Mesendoderm (in vitro differentiated cells): ENCODE measurements at regions not wholly inside any gene's neighbourhood (a gene's known extent, or its start where the extent isn't known, plus 50 kb on each side); places are given as distances from the start of the nearest gene placed in this dataset.
A peak's percentile ranks its signal among the peaks of the same experiment; 100 is the strongest.

Source experiments
- DNase-seq: peaks from one replicate; pipeline ENCODE4 v3.0.0; 2013
- H2AK5ac ChIP-seq: 2 replicates; pipeline ENCODE4 v1.6.1; 2013; ENCODE audit warnings: low read length, inconsistent platforms
- H2BK120ac ChIP-seq: 2 replicates; pipeline ENCODE4 v1.6.1; 2013; ENCODE audit warnings: low read depth, mild to moderate bottlenecking, low read length, moderate library complexity, mixed read lengths
- H2BK15ac ChIP-seq: replicated peaks from 2 replicates; pipeline ENCODE4 v1.6.1; 2013; ENCODE audit warnings: low read depth, mild to moderate bottlenecking, moderate library complexity
- H2BK5ac ChIP-seq: 2 replicates; pipeline ENCODE4 v1.6.1; 2013; ENCODE audit warnings: low read length, inconsistent platforms
- H3K18ac ChIP-seq: 2 replicates; pipeline ENCODE4 v1.6.1; 2013; ENCODE audit warnings: mild to moderate bottlenecking, low read length, mixed read lengths
- H3K23ac ChIP-seq: one replicate; pipeline ENCODE4 v1.6.1; 2013; ENCODE audit warnings: low read length
- H3K27ac ChIP-seq: 2 replicates; pipeline ENCODE4 v1.5.1; 2013; ENCODE audit warnings: low read depth, mild to moderate bottlenecking, inconsistent platforms, low read length, moderate library complexity
- H3K27me3 ChIP-seq: 2 replicates; pipeline ENCODE4 v1.6.1; 2013; ENCODE audit warnings: low read length, control low read depth, mild to moderate bottlenecking, inconsistent platforms; ENCODE audit not compliant: insufficient read depth, poor library complexity
- H3K36me3 ChIP-seq: 2 replicates; pipeline ENCODE4 v1.6.1; 2013; ENCODE audit warnings: low read length, inconsistent platforms; ENCODE audit not compliant: control insufficient read depth, insufficient read depth
- H3K4ac ChIP-seq: one replicate; pipeline ENCODE4 v1.6.1; 2013; ENCODE audit warnings: low read depth, mild to moderate bottlenecking, low read length, moderate library complexity
- H3K4me1 ChIP-seq: 2 replicates; pipeline ENCODE4 v1.6.1; 2013; ENCODE audit warnings: low read depth, low read length, inconsistent platforms; ENCODE audit not compliant: control insufficient read depth
- H3K4me2 ChIP-seq: 2 replicates; pipeline ENCODE4 v1.6.1; 2013; ENCODE audit warnings: low read length
- H3K4me3 ChIP-seq: 2 replicates; pipeline ENCODE4 v1.5.1; 2013; ENCODE audit warnings: mild to moderate bottlenecking, low read length
- H3K56ac ChIP-seq: one replicate; pipeline ENCODE4 v1.6.1; 2013; ENCODE audit warnings: low read length
- H3K79me1 ChIP-seq: 2 replicates; pipeline ENCODE4 v1.6.1; 2013; ENCODE audit warnings: low read length, inconsistent platforms
- H3K79me2 ChIP-seq: 2 replicates; pipeline ENCODE4 v1.6.1; 2013; ENCODE audit warnings: mild to moderate bottlenecking, low read length; ENCODE audit not compliant: control insufficient read depth, insufficient read depth
- H3K9ac ChIP-seq: 2 replicates; pipeline ENCODE4 v1.6.1; 2013; ENCODE audit warnings: low read length, inconsistent platforms
- H4K5ac ChIP-seq: one replicate; pipeline ENCODE4 v1.6.1; 2013; ENCODE audit warnings: low read length
- H4K8ac ChIP-seq: one replicate; pipeline ENCODE4 v1.6.1; 2013; ENCODE audit warnings: low read depth, mild to moderate bottlenecking, control low read depth, low read length, moderate library complexity
- WGBS: extraction: QIAGEN DNeasy Blood & Tissue Kit; methylation state at CpG from one replicate; pipeline ENCODE4 v1.1.7; 2013; ENCODE audit warnings: low lambda C conversion rate, missing lambda C conversion rate; ENCODE audit not compliant: insufficient coverage; ENCODE audit errors: extremely low coverage; 5-methylcytosine and 5-hydroxymethylcytosine counted together

DNA sequence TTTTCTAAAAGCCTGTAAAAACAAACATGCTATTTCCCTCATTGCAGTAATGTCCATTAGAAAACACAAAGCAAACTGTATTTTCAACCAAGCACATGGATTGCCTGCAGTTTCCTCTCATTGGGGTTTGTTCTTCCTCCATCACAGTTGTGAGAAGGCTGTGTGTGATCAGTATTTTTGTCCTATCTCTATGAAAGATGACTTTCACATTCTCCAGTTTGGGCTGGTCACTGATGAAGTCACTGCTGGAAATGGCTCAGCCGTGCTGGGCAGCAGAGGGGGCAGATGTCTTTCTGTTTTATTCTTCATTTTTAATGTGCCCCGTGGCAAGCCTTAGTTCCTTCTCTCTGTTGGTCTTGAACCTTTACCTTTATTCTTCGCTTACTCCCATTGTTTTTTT, 288.9 kb upstream of the MPDZ start:
- Histone ChIP-seq H3K4me3 (peak overlapping the region; percentile 51), H4K8ac (no peak overlapping the region), H3K79me1 (no peaks in the 10 kb centered on the region), H3K4me1 (no peaks in the 10 kb centered on the region), H2BK5ac (no peak overlapping the region), H3K79me2 (no peaks in the 10 kb centered on the region), H3K56ac (peak overlapping the region; percentile 30), H3K23ac (no peak overlapping the region), H3K4me2 (peak overlapping the region; percentile 64), H3K9ac (peak overlapping the region; percentile 48), H3K36me3 (no peaks in the 10 kb centered on the region), H3K18ac (no peak overlapping the region), H3K27ac (no peak overlapping the region), H2AK5ac (no peak overlapping the region), H3K27me3 (no peaks in the 10 kb centered on the region), H4K5ac (no peak overlapping the region), H2BK15ac (no peak overlapping the region), H2BK120ac (no peak overlapping the region), H3K4ac (no peak overlapping the region)
- no peak for DNase-seq
- no CpG with 5 or more reads among the region's 3 CpGs for WGBS

DNA sequence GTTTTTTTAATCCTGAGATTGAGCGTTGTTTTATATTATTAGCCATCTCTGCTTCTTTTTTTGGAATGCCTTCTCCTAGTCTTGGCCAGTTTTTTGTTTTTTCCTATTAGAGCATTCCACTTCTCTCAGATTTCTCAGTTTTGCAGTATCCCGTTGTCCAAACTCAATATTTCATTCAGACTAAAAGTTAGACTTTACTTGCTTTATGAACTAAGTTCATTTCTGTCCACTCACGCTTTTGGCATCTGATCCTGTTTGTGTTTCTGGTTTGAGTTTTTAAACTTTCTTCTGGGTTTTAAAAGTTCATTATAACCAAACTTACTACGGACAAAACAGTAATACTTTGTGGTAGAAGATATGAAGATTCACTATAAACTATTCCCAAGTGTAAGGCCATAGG, 288.3 kb upstream of the MPDZ start:
- Histone ChIP-seq H4K8ac (no peak overlapping the region), H2BK5ac (no peak overlapping the region), H2BK120ac (no peak overlapping the region), H3K56ac (no peak overlapping the region), H2AK5ac (no peak overlapping the region), H3K36me3 (no peaks in the 10 kb centered on the region), H3K23ac (no peak overlapping the region), H3K4me1 (no peaks in the 10 kb centered on the region), H3K18ac (no peak overlapping the region), H4K5ac (no peak overlapping the region), H3K79me2 (no peaks in the 10 kb centered on the region), H3K27ac (no peak overlapping the region), H2BK15ac (no peak overlapping the region), H3K4me2 (no peak overlapping the region), H3K4ac (no peak overlapping the region), H3K79me1 (no peaks in the 10 kb centered on the region), H3K4me3 (no peak overlapping the region), H3K27me3 (no peaks in the 10 kb centered on the region), H3K9ac (no peak overlapping the region)
- no peak for DNase-seq
- no CpG with 5 or more reads among the region's 4 CpGs for WGBS

DNA sequence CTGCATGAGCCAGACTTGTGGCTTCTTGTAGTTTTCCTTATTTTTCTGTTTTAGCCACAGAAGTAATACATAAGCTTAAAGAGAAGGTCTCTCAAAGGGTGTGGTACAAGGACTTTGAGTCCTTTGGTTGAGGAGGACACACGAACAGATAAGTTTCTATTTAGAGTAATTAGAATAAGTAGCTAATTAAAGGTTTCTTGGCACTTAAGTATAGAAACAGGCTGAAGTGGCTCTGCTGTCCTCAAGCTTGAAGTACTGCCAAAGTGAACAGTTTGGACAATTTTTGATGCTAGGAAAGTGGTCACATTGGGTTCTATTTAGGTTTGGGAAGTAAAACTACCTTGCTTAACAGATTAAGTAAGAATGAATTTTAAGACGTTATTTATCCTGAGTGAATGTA, 278.3 kb upstream of the MPDZ start:
- H3K4me1 ChIP-seq: no peaks in the 10 kb centered on the region
- WGBS: no CpG with 5 or more reads among the region's 2 CpGs
- H4K5ac ChIP-seq: no peak overlapping the region

DNA sequence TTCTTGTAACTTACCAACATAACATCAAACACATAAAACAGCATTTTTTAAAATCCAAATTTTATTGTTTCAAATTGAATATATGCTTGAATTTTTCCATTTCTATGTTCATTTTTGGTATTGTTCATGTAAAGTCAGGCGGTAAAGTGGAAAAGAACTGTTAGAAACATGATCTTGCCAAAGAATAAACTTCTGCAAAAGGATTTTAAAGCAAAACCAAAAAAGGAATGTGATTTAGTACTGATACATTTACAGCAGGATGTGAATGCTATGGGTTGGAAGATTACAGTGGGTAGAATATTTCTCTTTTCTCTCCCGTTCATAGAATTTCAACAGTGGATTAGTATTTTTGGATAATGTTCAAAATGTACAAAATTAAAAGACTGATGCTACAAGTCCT, 277.2 kb upstream of the MPDZ start:
- Histone ChIP-seq H3K4me2 (no peak overlapping the region), H3K9ac (no peak overlapping the region), H2AK5ac (no peak overlapping the region), H3K4me3 (no peak overlapping the region), H3K27ac (no peak overlapping the region), H3K79me2 (no peaks in the 10 kb centered on the region), H4K8ac (no peak overlapping the region), H3K79me1 (no peaks in the 10 kb centered on the region), H2BK5ac (no peak overlapping the region), H3K36me3 (no peaks in the 10 kb centered on the region), H3K4ac (no peak overlapping the region), H3K4me1 (no peaks in the 10 kb centered on the region), H4K5ac (no peak overlapping the region), H3K18ac (no peak overlapping the region), H2BK120ac (no peak overlapping the region), H2BK15ac (no peak overlapping the region), H3K56ac (no peak overlapping the region), H3K27me3 (no peaks in the 10 kb centered on the region), H3K23ac (no peak overlapping the region)
- WGBS: no CpG with 5 or more reads among the region's 2 CpGs
- DNase-seq: no peak

More for the DNA sequence above, 278.3 kb upstream of the MPDZ start:
- Histone ChIP-seq H2BK15ac (no peak overlapping the region), H2AK5ac (no peak overlapping the region), H2BK5ac (no peak overlapping the region), H3K23ac (no peak overlapping the region), H3K79me1 (no peaks in the 10 kb centered on the region), H3K4ac (no peak overlapping the region), H3K18ac (no peak overlapping the region), H4K8ac (no peak overlapping the region), H3K27ac (no peak overlapping the region), H3K27me3 (no peaks in the 10 kb centered on the region), H3K36me3 (no peaks in the 10 kb centered on the region), H2BK120ac (no peak overlapping the region), H3K79me2 (no peaks in the 10 kb centered on the region), H3K9ac (no peak overlapping the region), H3K56ac (no peak overlapping the region), H3K4me3 (no peak overlapping the region), H3K4me2 (no peak overlapping the region)
- DNase-seq: no peak

- Histone ChIP-seq H2BK15ac (no peak overlapping the region), H3K27ac (no peak overlapping the region), H3K4ac (no peak overlapping the region), H3K9ac (no peak overlapping the region), H3K4me3 (no peak overlapping the region), H3K4me2 (no peak overlapping the region), H2BK120ac (no peak overlapping the region), H3K36me3 (no peaks in the 10 kb centered on the region), H3K23ac (no peak overlapping the region), H3K4me1 (no peaks in the 10 kb centered on the region), H4K5ac (no peak overlapping the region), H3K79me1 (no peaks in the 10 kb centered on the region), H3K79me2 (no peaks in the 10 kb centered on the region), H3K18ac (no peak overlapping the region), H3K56ac (no peak overlapping the region), H2AK5ac (no peak overlapping the region), H3K27me3 (no peaks in the 10 kb centered on the region), H4K8ac (no peak overlapping the region), H2BK5ac (no peak overlapping the region)
- no CpG with 5 or more reads among the region's 5 CpGs for WGBS
- DNase-seq: no peak
These were observed 276.6 kb upstream of the MPDZ start for GRCh38 chr9:13555989-13556500.

DNA sequence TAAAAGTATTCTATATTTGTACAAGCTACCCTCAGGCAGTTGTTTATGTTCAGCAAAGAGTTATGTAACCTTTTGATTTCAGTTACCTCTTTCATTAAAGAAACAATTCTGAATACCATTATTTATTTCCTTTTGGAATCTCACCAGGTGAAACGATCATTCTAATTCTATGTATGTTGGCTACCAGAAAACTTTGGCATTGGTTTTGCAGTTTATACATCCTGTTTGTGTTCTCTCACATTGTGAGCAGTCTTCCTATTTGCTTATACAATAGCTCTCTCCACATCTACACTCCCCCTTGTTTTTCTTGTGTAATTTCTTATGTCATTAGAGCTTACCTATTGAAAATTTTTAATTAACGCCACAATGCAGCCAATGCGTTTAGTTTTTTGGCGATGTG, 276.0 kb upstream of the MPDZ start:
- Histone ChIP-seq H2AK5ac (no peak overlapping the region), H4K5ac (no peak overlapping the region), H3K4ac (no peak overlapping the region), H4K8ac (no peak overlapping the region), H2BK120ac (no peak overlapping the region), H2BK5ac (no peak overlapping the region), H3K27ac (no peak overlapping the region), H3K4me3 (no peak overlapping the region), H3K9ac (no peak overlapping the region), H3K36me3 (no peaks in the 10 kb centered on the region), H3K27me3 (no peaks in the 10 kb centered on the region), H3K79me1 (no peaks in the 10 kb centered on the region), H3K79me2 (no peaks in the 10 kb centered on the region), H3K4me1 (no peaks in the 10 kb centered on the region), H3K23ac (no peak overlapping the region), H3K18ac (no peak overlapping the region), H3K56ac (no peak overlapping the region), H2BK15ac (no peak overlapping the region), H3K4me2 (no peak overlapping the region)
- DNase-seq: no peak
- WGBS: no CpG with 5 or more reads among the region's 4 CpGs
